Gastroesophageal sphincter (tissue), 3 donors: ENCODE measurements at regions not wholly inside any gene's neighbourhood (a gene's known extent, or its start where the extent isn't known, plus 50 kb on each side); places are given as distances from the start of the nearest gene placed in this dataset.

Experiments used
- EP300 ChIP-seq: sonication (generic); formaldehyde crosslinking; IDR thresholded peaks from one replicate; pipeline ENCODE4 v1.6.1; 2017; ENCODE audit warnings: antibody characterized with exemption, mild to moderate bottlenecking
- POLR2A ChIP-seq, 2 donors: fragments of 450-650 bp; IDR thresholded peaks; one replicate each; pipeline ENCODE4 v1.6.1; 2017; ENCODE audit warnings: antibody characterized with exemption in 2 of 2, mild to moderate bottlenecking in 2 of 2, moderate library complexity in 1 of 2
- POLR2AphosphoS5 ChIP-seq: sonication (generic); formaldehyde crosslinking; IDR thresholded peaks from one replicate; pipeline ENCODE4 v1.6.1; 2017; ENCODE audit warnings: antibody characterized with exemption
- TF ChIP-seq, protein P1 (sequence below), 4 experiments: fragments of 200-600 bp in 2 of 4; fragments of 450-650 bp in 2 of 4; sonication (generic) in 1 of 4; IDR thresholded peaks; one replicate each; pipeline ENCODE4 v1.5.1; 2017 to 2019; ENCODE audit warnings: antibody characterized with exemption in 4 of 4, mild to moderate bottlenecking in 2 of 4, moderate library complexity in 2 of 4

DNA sequence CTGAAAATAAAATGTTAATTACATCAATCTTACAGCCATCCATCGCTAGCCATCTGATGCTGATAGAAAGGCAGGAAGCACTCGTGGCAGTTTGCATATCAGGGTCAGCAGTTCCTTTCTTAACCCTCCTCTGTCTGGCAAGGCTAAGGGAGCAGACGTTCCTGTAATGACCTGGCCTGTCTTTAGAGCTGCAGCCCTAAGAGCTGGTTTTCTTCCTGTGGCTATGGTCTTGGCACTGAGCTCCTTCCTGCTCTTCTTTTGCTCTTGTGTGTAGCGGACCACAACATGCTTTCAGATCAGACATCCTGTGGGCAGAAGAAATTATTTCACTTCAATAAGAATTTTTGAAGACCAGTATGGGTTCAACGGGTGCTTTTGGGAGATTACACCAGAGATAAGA, 170.4 kb downstream of the DAD1 start:
- TF ChIP-seq POLR2A (IDR thresholded peaks at IDR 0.05) (no peak), POLR2AphosphoS5 (no peak), EP300 (no peak)
- TF ChIP-seq, protein P1, sequence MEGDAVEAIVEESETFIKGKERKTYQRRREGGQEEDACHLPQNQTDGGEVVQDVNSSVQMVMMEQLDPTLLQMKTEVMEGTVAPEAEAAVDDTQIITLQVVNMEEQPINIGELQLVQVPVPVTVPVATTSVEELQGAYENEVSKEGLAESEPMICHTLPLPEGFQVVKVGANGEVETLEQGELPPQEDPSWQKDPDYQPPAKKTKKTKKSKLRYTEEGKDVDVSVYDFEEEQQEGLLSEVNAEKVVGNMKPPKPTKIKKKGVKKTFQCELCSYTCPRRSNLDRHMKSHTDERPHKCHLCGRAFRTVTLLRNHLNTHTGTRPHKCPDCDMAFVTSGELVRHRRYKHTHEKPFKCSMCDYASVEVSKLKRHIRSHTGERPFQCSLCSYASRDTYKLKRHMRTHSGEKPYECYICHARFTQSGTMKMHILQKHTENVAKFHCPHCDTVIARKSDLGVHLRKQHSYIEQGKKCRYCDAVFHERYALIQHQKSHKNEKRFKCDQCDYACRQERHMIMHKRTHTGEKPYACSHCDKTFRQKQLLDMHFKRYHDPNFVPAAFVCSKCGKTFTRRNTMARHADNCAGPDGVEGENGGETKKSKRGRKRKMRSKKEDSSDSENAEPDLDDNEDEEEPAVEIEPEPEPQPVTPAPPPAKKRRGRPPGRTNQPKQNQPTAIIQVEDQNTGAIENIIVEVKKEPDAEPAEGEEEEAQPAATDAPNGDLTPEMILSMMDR (IDR thresholded peaks at IDR 0.05) = no peak
